ENCODE measurements at regions not wholly inside any gene's neighbourhood (a gene's known extent, or its start where the extent isn't known, plus 50 kb on each side); places are given as distances from the start of the nearest gene placed in this dataset.

- no peak for TF ChIP-seq CHD7 (IDR thresholded peaks at IDR 0.05; ENCODE audit: insufficient replicate concordance, low read length)
Observed at GRCh38 chr2:157935378-157935906, 59.3 kb upstream of the ACVR1 start (continued).

Measured in H1 (cell line).